B cell (primary cell): ENCODE measurements at regions not wholly inside any gene's neighbourhood (a gene's known extent, or its start where the extent isn't known, plus 50 kb on each side); places are given as distances from the start of the nearest gene placed in this dataset.

ENCODE experiments used
- ATAC-seq: fragments of 200-7000 bp; cut with Tn5 transposase; one replicate; pipeline ENCODE4 v1.10.0; 2021; ENCODE audit warnings: low read depth, mild to moderate bottlenecking, moderate number of reproducible peaks, moderate library complexity
- CTCF ChIA-PET: fragments of 350-600 bp; sonication (Branson Sonifier 250); formaldehyde crosslinking; loops from one replicate; lab custom pipeline; 2021; ENCODE audit warnings: antibody characterized with exemption, inconsistent platforms; lab: Charles Lee
- POLR2A ChIA-PET: fragments of 350-600 bp; sonication (Branson Sonifier 250); formaldehyde crosslinking; loops from one replicate; lab custom pipeline; 2021; ENCODE audit warnings: antibody characterized with exemption; lab: Charles Lee
- DNase-seq: peaks from one replicate; pipeline ENCODE4 v3.0.0; 2013
- H2AFZ ChIP-seq: 2 replicates; pipeline ENCODE4 v1.6.1; 2012; ENCODE audit warnings: mild to moderate bottlenecking, low read depth, low read length; ENCODE audit not compliant: insufficient read depth, poor library complexity, severe bottlenecking
- H3K27ac ChIP-seq, 2 donors: 1 replicate in 1 of 2; 2 replicates in 1 of 2; pipeline ENCODE4 v1.5.1; 2012 to 2013; ENCODE audit warnings: low read length in 2 of 2, mild to moderate bottlenecking in 2 of 2, moderate library complexity in 1 of 2
- H3K27me3 ChIP-seq, 4 experiments: fragments of 200-600 bp in 1 of 4; sonication (generic) in 1 of 4; replicated peaks in 1 of 4; 1 replicate in 2 of 4; 2 replicates in 2 of 4; pipeline versions ENCODE4 v1.6.1 to v1.7.0; 2013 to 2016; ENCODE audit warnings: low read length in 3 of 4, mild to moderate bottlenecking in 2 of 4, mixed read lengths in 1 of 4, moderate library complexity in 1 of 4; ENCODE audit not compliant: insufficient read depth in 4 of 4, control insufficient read depth in 3 of 4; ENCODE audit errors: control extremely low read depth in 1 of 4
- H3K36me3 ChIP-seq, 2 experiments: replicated peaks in 1 of 2; 1 replicate in 1 of 2; 2 replicates in 1 of 2; pipeline versions ENCODE4 v1.6.1 to v1.7.1; 2013; ENCODE audit warnings: low read length in 1 of 2; ENCODE audit not compliant: insufficient read depth in 2 of 2, control insufficient read depth in 1 of 2; ENCODE audit errors: control extremely low read depth in 1 of 2, extremely low read depth in 1 of 2
- H3K4me1 ChIP-seq, 2 donors: fragments of 200-600 bp in 1 of 2; sonication (generic) in 1 of 2; 1 replicate in 1 of 2; 2 replicates in 1 of 2; pipeline versions ENCODE4 v1.5.1 to v1.6.1; 2013 to 2017; ENCODE audit warnings: low read length in 2 of 2; ENCODE audit not compliant: control insufficient read depth in 2 of 2, insufficient read depth in 2 of 2
- H3K4me2 ChIP-seq: replicated peaks from 2 replicates; pipeline ENCODE3; 2012; ENCODE audit warnings: mild to moderate bottlenecking, low read depth, low read length; ENCODE audit not compliant: poor library complexity, severe bottlenecking
- H3K4me3 ChIP-seq, 5 experiments: fragments of 200-600 bp in 1 of 5; sonication (generic) in 1 of 5; 1 replicate in 3 of 5; 2 replicates in 2 of 5; pipeline versions ENCODE4 v1.5.1 to v1.7.0; 2011 to 2016; ENCODE audit warnings: low read length in 4 of 5, mild to moderate bottlenecking in 4 of 5, low read depth in 2 of 5, control low read depth in 1 of 5, moderate library complexity in 1 of 5; ENCODE audit not compliant: insufficient read depth in 1 of 5; ENCODE audit errors: control extremely low read depth in 1 of 5, extremely low read depth in 1 of 5
- H3K79me2 ChIP-seq: fragments of 200-600 bp; sonication (generic); one replicate; pipeline ENCODE4 v1.6.0; 2016; ENCODE audit warnings: low read length; ENCODE audit not compliant: control insufficient read depth, insufficient read depth
- H3K9ac ChIP-seq: fragments of 200-600 bp; sonication (generic); 2 replicates; pipeline ENCODE4 v1.6.1; 2017; ENCODE audit warnings: mild to moderate bottlenecking, low read length, moderate library complexity
- H3K9me3 ChIP-seq, 3 donors: one replicate each; pipeline versions ENCODE4 v1.6.1 to v1.7.1; 2013; ENCODE audit warnings: low read length in 2 of 3; ENCODE audit not compliant: control insufficient read depth in 2 of 3, insufficient read depth in 1 of 3; ENCODE audit errors: control extremely low read depth in 1 of 3
- H4K20me1 ChIP-seq: 2 replicates; pipeline ENCODE4 v1.6.0; 2012; ENCODE audit warnings: mild to moderate bottlenecking, low read length; ENCODE audit not compliant: insufficient read depth, control insufficient read depth, poor library complexity, severe bottlenecking
- H3K27ac Mint-ChIP-seq: one replicate; pipeline ENCODE4 v1.8.0; 2021; ENCODE audit warnings: mixed read lengths
- H3K27me3 Mint-ChIP-seq: one replicate; pipeline ENCODE4 v1.8.0; 2021; ENCODE audit warnings: mixed read lengths
- H3K4me1 Mint-ChIP-seq: one replicate; pipeline ENCODE4 v1.8.0; 2021; ENCODE audit warnings: mixed read lengths
- H3K4me3 Mint-ChIP-seq: one replicate; pipeline ENCODE4 v1.8.0; 2021; ENCODE audit warnings: mixed read lengths
- H3K9me3 Mint-ChIP-seq: one replicate; pipeline ENCODE4 v1.8.0; 2022; ENCODE audit warnings: mixed read lengths; ENCODE audit not compliant: insufficient read depth
- CTCF ChIP-seq: fragments of 200-600 bp; IDR thresholded peaks from one replicate; pipeline ENCODE4 v1.8.0; 2022; ENCODE audit warnings: antibody characterized with exemption, mild to moderate bottlenecking
- EZH2 ChIP-seq: IDR thresholded peaks from 2 replicates; pipeline ENCODE4 v1.6.1; 2012; ENCODE audit warnings: borderline replicate concordance, low read depth, mild to moderate bottlenecking, moderate library complexity, low read length; ENCODE audit not compliant: insufficient read depth, poor library complexity, severe bottlenecking
- WGBS: methylation state at CpG from one replicate; pipeline ENCODE4 v1.1.5; 2013; ENCODE audit warnings: missing lambda C conversion rate; ENCODE audit not compliant: insufficient coverage; 5-methylcytosine and 5-hydroxymethylcytosine counted together
- intact Hi-C: fragments of 100-400 bp; cut with micrococcal nuclease; formaldehyde crosslinking; loops from one replicate; pipeline ENCODE4 v1.10.0; 2022

DNA sequence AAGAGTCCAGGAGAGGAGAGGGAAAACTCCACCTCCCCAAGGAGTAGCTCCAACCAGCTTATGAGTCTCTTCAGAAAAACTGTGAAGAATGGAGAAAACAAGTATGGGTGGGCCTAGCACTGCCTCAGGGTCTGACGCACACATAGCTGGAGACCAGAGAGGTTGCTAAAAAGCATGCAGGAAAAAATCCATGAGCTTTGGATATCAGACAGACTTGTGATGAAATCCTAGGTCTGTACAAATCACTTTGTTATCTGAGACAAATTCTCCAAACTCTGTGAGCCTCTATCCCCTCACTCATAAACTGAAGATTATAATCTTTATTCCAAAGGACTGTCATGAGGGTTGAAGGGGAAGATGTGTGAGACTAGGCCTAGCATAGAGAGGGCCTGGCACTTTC lies 141.5 kb upstream of the FGGY start:
- Histone ChIP-seq H3K9me3 (peaks cover 0 to 7% (median 4%) of the 10 kb centered on the region in 3 donors), H3K9ac (no peak overlapping the region), H3K4me2 (no peak overlapping the region), H3K4me3 (no peak overlapping the region), H3K36me3 (no peaks in the 10 kb centered on the region), H4K20me1 (no peaks in the 10 kb centered on the region), H3K27ac (no peak overlapping the region), H3K79me2 (no peaks in the 10 kb centered on the region), H2AFZ (no peak overlapping the region), H3K4me1 (peaks cover 5 to 10% of the 10 kb centered on the region in 2 donors), H3K27me3 (no peaks in the 10 kb centered on the region)
- no peak overlapping the region for H3K27ac Mint-ChIP-seq
- peaks cover 16% of the 10 kb centered on the region for H3K4me1 Mint-ChIP-seq
- ChIA-PET CTCF (no interaction called here), POLR2A (no interaction called here)
- H3K9me3 Mint-ChIP-seq, result peaks cover 3% of the 10 kb centered on the region
- no peak overlapping the region for H3K4me3 Mint-ChIP-seq
- ATAC-seq (no peak), DNase-seq (no peak)
- 100% methylated on average over 1 of the region's 1 CpG for WGBS
- TF ChIP-seq EZH2 (no peak), CTCF (no peak)
- intact Hi-C loops, result no loop called here
- no peaks in the 10 kb centered on the region for H3K27me3 Mint-ChIP-seq

DNA sequence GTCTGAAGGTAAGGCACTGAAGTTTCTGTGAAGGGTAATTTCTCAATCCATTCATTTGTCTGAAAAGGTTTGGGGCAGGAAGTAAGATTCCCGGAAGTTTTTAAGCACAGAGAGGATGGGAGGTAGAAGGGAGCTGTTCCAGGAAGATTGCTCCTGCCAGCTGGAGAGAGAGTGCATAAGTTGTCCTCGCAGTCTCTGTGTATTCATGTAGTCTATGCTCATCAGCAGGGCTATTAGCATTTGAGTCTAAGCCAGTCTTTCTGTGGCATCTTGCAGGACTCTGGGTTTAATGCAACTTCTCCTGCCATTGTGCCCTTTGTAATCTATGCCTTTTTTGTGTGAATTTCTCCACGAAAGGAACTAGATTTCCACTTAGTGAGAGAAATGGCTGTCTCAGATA lies 140.8 kb upstream of the FGGY start:
- TF ChIP-seq EZH2, result no peak
- no peak for TF ChIP-seq CTCF
- Histone ChIP-seq H3K9ac (no peak overlapping the region), H3K79me2 (no peaks in the 10 kb centered on the region), H3K4me3 (no peak overlapping the region), H3K4me2 (no peak overlapping the region), H4K20me1 (no peaks in the 10 kb centered on the region), H3K27ac (no peak overlapping the region), H2AFZ (no peak overlapping the region), H3K27me3 (no peaks in the 10 kb centered on the region), H3K4me1 (peaks cover 0 to 3% of the 10 kb centered on the region in 2 donors), H3K36me3 (no peaks in the 10 kb centered on the region), H3K9me3 (peaks cover 0 to 7% (median 4%) of the 10 kb centered on the region in 3 donors)
- Mint-ChIP-seq H3K27me3 (no peaks in the 10 kb centered on the region), H3K4me3 (no peak overlapping the region), H3K4me1 (peaks cover 9% of the 10 kb centered on the region), H3K9me3 (peaks cover 3% of the 10 kb centered on the region), H3K27ac (no peak overlapping the region)
- ATAC-seq (no peak), DNase-seq (no peak)
- intact Hi-C loops, result no loop called here
- POLR2A ChIA-PET, result no interaction called here
- CTCF ChIA-PET, result no interaction called here
- 50% methylated on average over 2 of the region's 3 CpGs for WGBS
